ENCODE measurements at regions not wholly inside any gene's neighbourhood (a gene's known extent, or its start where the extent isn't known, plus 50 kb on each side); places are given as distances from the start of the nearest gene placed in this dataset.
A peak's percentile ranks its signal among the peaks of the same experiment; 100 is the strongest.

GRCh38 chr14:43745746-43746145, 761.3 kb downstream of the FSCB start:
- ChIA-PET POLR2A (ENCODE audit: low non-redundant PET) (no interaction called here), CTCF (no interaction called here)
- no peaks in the 10 kb centered on the region for H3K9me3 ChIP-seq (ENCODE audit: low read depth, low read length, poor library complexity, severe bottlenecking)
- no peak for TF ChIP-seq EZH2 (IDR thresholded peaks at IDR 0.05; ENCODE audit: borderline replicate concordance, low read depth, low read length, poor library complexity, severe bottlenecking)
- TF ChIP-seq CTCF (conservative IDR thresholded peaks at IDR 0.05; ENCODE audit: low read depth, low read length), result no peak
- H3K27ac ChIP-seq (ENCODE audit: low read depth, low read length, poor library complexity, severe bottlenecking), result no peak overlapping the region
- no TSS peak for BruUV-seq (replicated peaks)
- DNase-seq (ENCODE audit: low spot score), result peak; percentile 18
- no peak overlapping the region for H3K4me3 ChIP-seq (ENCODE audit: low read depth, low read length, poor library complexity, severe bottlenecking)
- H3K36me3 ChIP-seq (ENCODE audit: insufficient read depth, low read length, poor library complexity, severe bottlenecking), result no peaks in the 10 kb centered on the region
- intact Hi-C loops (cut with micrococcal nuclease; ENCODE audit: unreplicated experiment), result no loop called here
- H3K27me3 ChIP-seq (replicated peaks; ENCODE audit: insufficient read depth, low read depth, low read length, poor library complexity), result no peaks in the 10 kb centered on the region
- H3K4me1 ChIP-seq (ENCODE audit: insufficient read depth, low read length, poor library complexity, severe bottlenecking), result no peaks in the 10 kb centered on the region

- Histone ChIP-seq H3K9me3 (ENCODE audit: low read depth, low read length, poor library complexity, severe bottlenecking) (no peaks in the 10 kb centered on the region), H3K4me1 (ENCODE audit: insufficient read depth, low read length, poor library complexity, severe bottlenecking) (no peaks in the 10 kb centered on the region), H3K4me3 (ENCODE audit: low read depth, low read length, poor library complexity, severe bottlenecking) (no peak overlapping the region), H3K36me3 (ENCODE audit: insufficient read depth, low read length, poor library complexity, severe bottlenecking) (no peaks in the 10 kb centered on the region), H3K27me3 (replicated peaks; ENCODE audit: insufficient read depth, low read depth, low read length, poor library complexity) (no peaks in the 10 kb centered on the region), H3K27ac (ENCODE audit: low read depth, low read length, poor library complexity, severe bottlenecking) (no peak overlapping the region)
- BruUV-seq (replicated peaks), result no TSS peak
- DNase-seq (ENCODE audit: low spot score), result no peak
- CTCF ChIA-PET, result no interaction called here
- intact Hi-C loops (cut with micrococcal nuclease; ENCODE audit: unreplicated experiment), result no loop called here
- TF ChIP-seq CTCF (conservative IDR thresholded peaks at IDR 0.05; ENCODE audit: low read depth, low read length) (no peak), EZH2 (IDR thresholded peaks at IDR 0.05; ENCODE audit: borderline replicate concordance, low read depth, low read length, poor library complexity, severe bottlenecking) (no peak)
- POLR2A ChIA-PET (ENCODE audit: low non-redundant PET), result interaction anchor here (0.6 kb wide), 1 partner anchor 42 kb away, joined by 3 read pairs; no protein-coding TSS in a partner anchor
These were observed 771.2 kb downstream of the FSCB start for GRCh38 chr14:43735932-43736331.

- ChIA-PET CTCF (no interaction called here), POLR2A (ENCODE audit: low non-redundant PET) (no interaction called here)
- Histone ChIP-seq H3K27ac (ENCODE audit: low read depth, low read length, poor library complexity, severe bottlenecking) (no peak overlapping the region), H3K36me3 (ENCODE audit: insufficient read depth, low read length, poor library complexity, severe bottlenecking) (no peaks in the 10 kb centered on the region), H3K9me3 (ENCODE audit: low read depth, low read length, poor library complexity, severe bottlenecking) (no peaks in the 10 kb centered on the region), H3K4me1 (ENCODE audit: insufficient read depth, low read length, poor library complexity, severe bottlenecking) (peaks cover 4% of the 10 kb centered on the region), H3K4me3 (ENCODE audit: low read depth, low read length, poor library complexity, severe bottlenecking) (no peak overlapping the region), H3K27me3 (replicated peaks; ENCODE audit: insufficient read depth, low read depth, low read length, poor library complexity) (no peaks in the 10 kb centered on the region)
- DNase-seq (ENCODE audit: low spot score), result peak; percentile 43
- no peak for TF ChIP-seq CTCF (conservative IDR thresholded peaks at IDR 0.05; ENCODE audit: low read depth, low read length)
- TF ChIP-seq EZH2 (IDR thresholded peaks at IDR 0.05; ENCODE audit: borderline replicate concordance, low read depth, low read length, poor library complexity, severe bottlenecking), result no peak
- intact Hi-C loops (cut with micrococcal nuclease; ENCODE audit: unreplicated experiment), result no loop called here
- BruUV-seq (replicated peaks), result no TSS peak
These were observed 777.9 kb downstream of the FSCB start for GRCh38 chr14:43729143-43729542.
